ENCODE measurements at regions not wholly inside any gene's neighbourhood (a gene's known extent, or its start where the extent isn't known, plus 50 kb on each side); places are given as distances from the start of the nearest gene placed in this dataset.

DNA sequence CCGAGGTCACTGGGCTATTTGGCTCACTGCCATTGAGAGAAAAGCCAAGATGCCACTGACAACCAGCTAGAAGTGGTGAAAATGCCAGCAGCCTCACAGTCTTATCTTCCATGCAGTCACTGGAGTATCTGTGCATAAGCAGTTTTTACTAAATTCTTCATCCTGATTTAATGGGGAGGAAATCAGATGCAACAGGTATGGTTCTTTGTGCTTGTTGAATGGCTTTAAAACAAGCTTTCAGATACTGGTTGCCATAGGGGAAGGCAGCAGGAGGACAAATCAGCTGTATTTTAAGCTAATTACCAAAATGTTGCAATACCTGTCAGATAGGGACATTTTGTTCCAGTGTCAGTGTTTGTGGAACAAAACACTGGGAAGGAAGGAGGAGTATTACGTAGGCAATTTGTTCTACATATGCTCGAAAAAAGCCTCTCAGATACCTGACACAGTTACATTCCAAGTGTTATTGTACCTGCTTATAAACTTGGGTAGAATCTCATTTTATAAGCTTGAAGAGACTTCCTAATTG is 54.1 kb upstream of the ARHGAP5 start:
- DNase-seq (ENCODE audit: low read depth): peak; percentile 61

DNA sequence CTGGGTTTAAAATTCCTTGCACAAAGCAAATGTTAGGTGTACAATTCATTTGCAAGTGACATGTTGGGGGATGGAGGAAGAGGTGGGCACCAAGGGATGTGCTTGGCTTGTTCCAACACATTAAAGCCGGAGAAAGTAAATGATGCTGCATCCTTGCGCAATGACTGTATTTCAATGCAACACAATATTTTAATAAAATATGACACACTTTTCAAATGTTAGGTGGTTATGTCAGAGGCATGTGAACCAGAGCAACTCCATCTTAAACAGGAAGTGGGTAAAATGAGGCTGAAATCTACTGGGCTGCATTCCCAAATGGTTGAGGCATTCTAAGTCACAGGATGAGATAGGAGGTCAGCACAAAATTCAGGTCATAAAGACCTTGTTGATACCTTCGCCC is 53.6 kb upstream of the ARHGAP5 start:
- peak; percentile 41 for DNase-seq (ENCODE audit: low read depth)

DNA sequence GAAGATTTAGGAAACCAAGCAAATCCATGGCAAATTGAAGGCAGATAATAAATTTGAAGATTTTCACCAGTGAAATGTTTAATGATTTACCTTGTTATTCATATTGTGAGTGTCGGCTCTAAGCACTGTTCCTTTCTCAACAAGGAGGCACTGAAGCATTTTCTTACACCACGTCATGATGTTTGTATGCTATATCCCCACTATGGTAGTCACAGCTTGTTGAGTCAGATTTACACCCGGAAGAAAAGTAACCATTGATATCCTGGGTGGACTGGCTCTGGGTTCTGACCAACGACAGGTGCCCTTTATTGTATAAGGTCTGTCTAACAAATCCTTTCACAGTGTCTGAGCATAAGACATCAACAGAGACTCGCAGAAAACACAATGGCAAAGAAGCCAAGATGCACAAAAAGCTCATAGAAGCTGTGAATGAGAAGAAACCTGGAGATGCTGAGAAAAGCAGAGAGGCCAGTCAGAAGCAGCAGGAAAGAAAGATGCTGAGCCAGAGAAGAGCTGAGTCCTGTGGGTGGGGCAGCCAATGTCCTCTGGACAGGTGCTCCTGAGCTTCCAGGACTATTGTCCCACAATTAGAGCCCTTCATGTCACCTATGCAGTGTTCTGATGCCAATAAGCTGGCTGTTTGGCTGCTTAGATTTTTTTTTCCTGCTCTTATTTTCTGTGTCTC is 49.7 kb upstream of the ARHGAP5 start:
- DNase-seq (ENCODE audit: low read depth): peak; percentile 60
